Chondrocyte (in vitro differentiated cells): ENCODE measurements at regions not wholly inside any gene's neighbourhood (a gene's known extent, or its start where the extent isn't known, plus 50 kb on each side); places are given as distances from the start of the nearest gene placed in this dataset.
"Not testable (repeated sequence)": the region's sequence is repeated elsewhere in the genome, so short reads cannot be mapped to it uniquely, and the experiment has no call there.

ENCODE experiments used
- DNase-seq: peaks from one replicate; pipeline ENCODE4 v3.0.0; 2021; ENCODE audit warnings: mixed read lengths, low spot score
- H3K27ac Mint-ChIP-seq: one replicate; pipeline ENCODE4 v1.8.0; 2021; ENCODE audit warnings: mild to moderate bottlenecking, moderate library complexity, mixed read lengths; ENCODE audit not compliant: unreplicated experiment
- H3K27me3 Mint-ChIP-seq: 2 replicates; pipeline ENCODE4 v1.8.0; 2021; ENCODE audit warnings: low read depth, mixed read lengths
- H3K36me3 Mint-ChIP-seq: 2 replicates; pipeline ENCODE4 v1.8.0; 2021; ENCODE audit warnings: low read depth, mixed read lengths
- H3K4me1 Mint-ChIP-seq: 2 replicates; pipeline ENCODE4 v1.8.0; 2021; ENCODE audit warnings: low read depth, mild to moderate bottlenecking, mixed read lengths
- H3K4me3 Mint-ChIP-seq: one replicate; pipeline ENCODE4 v1.8.0; 2021; ENCODE audit warnings: mild to moderate bottlenecking, moderate library complexity, mixed read lengths; ENCODE audit not compliant: unreplicated experiment
- H3K9me3 Mint-ChIP-seq: 2 replicates; pipeline ENCODE4 v1.8.0; 2021; ENCODE audit warnings: low read depth, mixed read lengths
- TF ChIP-seq, protein P1 (sequence below): fragments of 200-600 bp; sonication (generic); IDR thresholded peaks from 2 replicates; pipeline ENCODE4 v1.5.0; 2021; ENCODE audit warnings: antibody characterized with exemption, mild to moderate bottlenecking, moderate library complexity

- peaks cover 25% of the 10 kb centered on the region for H3K9me3 Mint-ChIP-seq
These were observed 605.1 kb downstream of the BCOR start for GRCh38 chrX:39492497-39493162.

GRCh38 chrX:39493168-39493567 is 604.6 kb downstream of the BCOR start:
- Mint-ChIP-seq H3K4me3 (no peak overlapping the region), H3K27me3 (no peaks in the 10 kb centered on the region), H3K4me1 (no peaks in the 10 kb centered on the region), H3K36me3 (no peaks in the 10 kb centered on the region), H3K27ac (no peak overlapping the region), H3K9me3 (peaks cover 25% of the 10 kb centered on the region)
- DNase-seq: no peak
- TF ChIP-seq, protein P1, sequence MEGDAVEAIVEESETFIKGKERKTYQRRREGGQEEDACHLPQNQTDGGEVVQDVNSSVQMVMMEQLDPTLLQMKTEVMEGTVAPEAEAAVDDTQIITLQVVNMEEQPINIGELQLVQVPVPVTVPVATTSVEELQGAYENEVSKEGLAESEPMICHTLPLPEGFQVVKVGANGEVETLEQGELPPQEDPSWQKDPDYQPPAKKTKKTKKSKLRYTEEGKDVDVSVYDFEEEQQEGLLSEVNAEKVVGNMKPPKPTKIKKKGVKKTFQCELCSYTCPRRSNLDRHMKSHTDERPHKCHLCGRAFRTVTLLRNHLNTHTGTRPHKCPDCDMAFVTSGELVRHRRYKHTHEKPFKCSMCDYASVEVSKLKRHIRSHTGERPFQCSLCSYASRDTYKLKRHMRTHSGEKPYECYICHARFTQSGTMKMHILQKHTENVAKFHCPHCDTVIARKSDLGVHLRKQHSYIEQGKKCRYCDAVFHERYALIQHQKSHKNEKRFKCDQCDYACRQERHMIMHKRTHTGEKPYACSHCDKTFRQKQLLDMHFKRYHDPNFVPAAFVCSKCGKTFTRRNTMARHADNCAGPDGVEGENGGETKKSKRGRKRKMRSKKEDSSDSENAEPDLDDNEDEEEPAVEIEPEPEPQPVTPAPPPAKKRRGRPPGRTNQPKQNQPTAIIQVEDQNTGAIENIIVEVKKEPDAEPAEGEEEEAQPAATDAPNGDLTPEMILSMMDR: no peak

More at GRCh38 chrX:39492497-39493162, 605.1 kb downstream of the BCOR start:
- TF ChIP-seq, protein P1: no peak
- Mint-ChIP-seq H3K4me1 (no peaks in the 10 kb centered on the region), H3K27me3 (no peaks in the 10 kb centered on the region), H3K36me3 (no peaks in the 10 kb centered on the region), H3K4me3 (no peak overlapping the region), H3K27ac (no peak overlapping the region)
- no peak for DNase-seq

DNA sequence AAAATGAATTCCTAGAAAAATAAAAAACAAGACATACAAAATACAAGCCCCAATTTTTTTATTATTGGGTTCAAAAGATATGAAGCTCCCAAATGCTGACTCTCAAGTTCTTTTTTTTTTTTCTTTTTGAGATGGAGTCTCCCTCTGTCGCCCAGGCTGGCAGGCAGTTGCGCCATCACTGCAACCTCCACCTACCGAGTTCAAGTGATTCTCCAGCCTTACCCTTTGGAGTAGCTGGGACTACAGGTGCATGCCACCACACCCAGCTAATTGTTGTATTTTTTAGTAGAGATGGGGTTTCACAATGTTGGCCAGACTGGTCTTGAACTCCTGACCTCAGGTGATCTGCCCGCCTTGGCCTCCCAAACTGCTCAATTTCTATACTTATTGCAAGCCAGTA is 600.6 kb downstream of the BCOR start:
- not testable (repeated sequence) for DNase-seq, H3K4me1 Mint-ChIP-seq, H3K36me3 Mint-ChIP-seq, H3K27ac Mint-ChIP-seq, H3K27me3 Mint-ChIP-seq, H3K4me3 Mint-ChIP-seq
- peaks cover 15% of the 10 kb centered on the region for H3K9me3 Mint-ChIP-seq

- Mint-ChIP-seq H3K27ac (no peak overlapping the region), H3K27me3 (no peaks in the 10 kb centered on the region), H3K9me3 (peaks cover 12% of the 10 kb centered on the region), H3K4me1 (no peaks in the 10 kb centered on the region), H3K36me3 (no peaks in the 10 kb centered on the region), H3K4me3 (no peak overlapping the region)
- TF ChIP-seq, protein P1: no peak
- no peak for DNase-seq
These were observed 600.0 kb downstream of the BCOR start for GRCh38 chrX:39497702-39498265.

GRCh38 chrX:39499996-39500395 is 597.8 kb downstream of the BCOR start:
- H3K36me3 Mint-ChIP-seq: no peaks in the 10 kb centered on the region
- H3K4me3 Mint-ChIP-seq: no peak overlapping the region
- no peaks in the 10 kb centered on the region for H3K27me3 Mint-ChIP-seq
- no peak for DNase-seq
- no peak overlapping the region for H3K27ac Mint-ChIP-seq
- TF ChIP-seq, protein P1: no peak
- peaks cover 9% of the 10 kb centered on the region for H3K9me3 Mint-ChIP-seq
- H3K4me1 Mint-ChIP-seq: peaks cover 6% of the 10 kb centered on the region

GRCh38 chrX:39501822-39502221 is 595.9 kb downstream of the BCOR start:
- TF ChIP-seq, protein P1: no peak
- H3K4me1 Mint-ChIP-seq: peaks cover 9% of the 10 kb centered on the region
- H3K27me3 Mint-ChIP-seq: no peaks in the 10 kb centered on the region
- peaks cover 9% of the 10 kb centered on the region for H3K9me3 Mint-ChIP-seq
- no peaks in the 10 kb centered on the region for H3K36me3 Mint-ChIP-seq
- DNase-seq: no peak
- H3K4me3 Mint-ChIP-seq: no peak overlapping the region
- H3K27ac Mint-ChIP-seq: no peak overlapping the region
